IPS-NIHi7 (cell line): ENCODE measurements at regions not wholly inside any gene's neighbourhood (a gene's known extent, or its start where the extent isn't known, plus 50 kb on each side); places are given as distances from the start of the nearest gene placed in this dataset.

Experiments
- DNase-seq: peaks from one replicate; pipeline ENCODE4 v3.0.0; 2012; ENCODE audit warnings: mixed read lengths; ENCODE audit errors: extremely low spot score

DNA sequence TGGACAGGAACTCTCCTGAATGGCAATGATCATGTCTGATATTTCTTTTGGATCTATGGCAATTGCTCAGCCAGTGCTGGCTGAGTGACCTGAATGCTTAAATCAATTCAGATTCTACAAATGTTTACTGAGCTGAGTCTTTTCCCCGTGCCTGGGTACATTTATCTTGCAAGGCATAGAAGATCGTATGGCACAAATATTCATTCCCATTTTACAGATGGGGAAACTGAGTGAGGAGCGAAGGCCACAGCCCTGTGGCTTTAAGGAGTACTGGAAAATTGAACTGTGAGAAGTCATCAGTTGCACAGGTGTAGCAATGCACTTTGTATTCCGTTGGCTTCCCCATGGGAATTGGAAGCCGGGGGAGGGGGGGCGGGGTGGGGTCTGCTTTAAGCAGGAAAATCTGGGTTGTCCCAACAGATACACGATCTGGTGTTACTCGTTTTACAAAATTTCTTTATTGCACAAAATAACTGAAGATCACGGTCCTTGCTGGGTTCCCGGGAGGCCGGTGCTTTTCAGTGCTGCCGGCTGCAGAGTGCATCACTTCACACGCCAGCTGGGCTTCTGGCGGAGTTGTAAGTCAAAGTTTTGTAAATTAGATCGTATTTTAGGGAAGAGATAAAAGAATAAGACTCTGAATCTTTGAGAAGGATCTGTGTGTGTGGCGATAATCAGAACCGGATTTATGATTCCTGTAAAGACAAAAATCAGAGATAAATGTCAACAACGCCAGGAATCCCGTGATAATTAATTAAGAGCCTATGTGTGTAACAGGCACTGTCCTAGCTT, 75.0 kb upstream of the MAP1LC3B2 start:
- no peak for DNase-seq

- DNase-seq: no peak
Observed at GRCh38 chr12:116484807-116485206, 74.4 kb upstream of the MAP1LC3B2 start.

DNA sequence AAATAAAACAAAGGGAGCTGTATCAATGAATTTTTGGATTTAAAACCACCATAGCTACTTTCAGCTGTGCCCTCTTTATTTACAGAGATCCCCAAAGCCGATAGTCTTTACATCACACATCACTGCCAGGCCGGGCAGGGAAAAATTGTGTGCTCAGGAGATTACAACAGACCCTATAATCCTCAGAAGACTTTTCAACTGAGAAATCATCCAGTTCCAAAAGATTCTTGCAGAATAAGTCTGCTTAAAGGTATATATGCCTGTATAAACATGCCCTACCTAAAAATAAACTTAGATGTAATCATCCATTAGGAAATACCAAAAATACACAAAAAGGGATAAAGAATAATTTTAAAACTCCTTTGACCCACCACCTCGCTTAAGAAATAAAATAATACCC, 70.1 kb upstream of the MAP1LC3B2 start:
- DNase-seq: no peak

GRCh38 chr12:116490471-116490870, 68.7 kb upstream of the MAP1LC3B2 start:
- no peak for DNase-seq

- DNase-seq: peak; percentile 29
Observed at GRCh38 chr12:116492703-116493324, 66.4 kb upstream of the MAP1LC3B2 start.

GRCh38 chr12:116495260-116495659, 63.9 kb upstream of the MAP1LC3B2 start:
- DNase-seq: peak; percentile 28

DNA sequence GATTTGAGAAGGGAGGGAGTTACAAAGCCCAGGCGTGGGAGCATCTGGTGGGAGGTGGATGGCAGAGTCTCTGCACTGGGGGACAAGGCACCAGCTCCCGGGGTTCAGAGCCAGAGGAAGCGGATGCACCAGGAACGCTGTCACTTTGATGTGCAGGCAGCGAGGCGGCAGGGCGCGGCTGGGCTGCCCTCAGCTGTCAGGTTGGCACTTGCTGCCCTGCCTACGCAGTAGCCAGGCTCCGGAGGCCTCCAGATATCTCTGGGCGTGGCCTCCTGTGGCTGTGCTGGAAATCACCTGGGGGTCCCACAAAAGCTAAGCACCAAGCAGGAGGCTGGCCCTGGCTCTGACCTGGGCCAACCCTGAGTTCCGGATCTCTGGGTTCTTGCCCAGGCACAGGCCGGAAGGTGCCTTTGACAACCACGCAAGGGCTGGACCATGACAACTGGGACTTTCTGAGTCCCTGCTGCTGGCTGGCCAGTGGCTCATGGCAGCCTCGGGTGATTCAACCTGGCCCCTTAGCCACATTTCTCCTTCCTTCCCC, 62.1 kb upstream of the MAP1LC3B2 start:
- no peak for DNase-seq

- DNase-seq: no peak
Observed at GRCh38 chr12:116498471-116498870, 60.7 kb upstream of the MAP1LC3B2 start.

DNA sequence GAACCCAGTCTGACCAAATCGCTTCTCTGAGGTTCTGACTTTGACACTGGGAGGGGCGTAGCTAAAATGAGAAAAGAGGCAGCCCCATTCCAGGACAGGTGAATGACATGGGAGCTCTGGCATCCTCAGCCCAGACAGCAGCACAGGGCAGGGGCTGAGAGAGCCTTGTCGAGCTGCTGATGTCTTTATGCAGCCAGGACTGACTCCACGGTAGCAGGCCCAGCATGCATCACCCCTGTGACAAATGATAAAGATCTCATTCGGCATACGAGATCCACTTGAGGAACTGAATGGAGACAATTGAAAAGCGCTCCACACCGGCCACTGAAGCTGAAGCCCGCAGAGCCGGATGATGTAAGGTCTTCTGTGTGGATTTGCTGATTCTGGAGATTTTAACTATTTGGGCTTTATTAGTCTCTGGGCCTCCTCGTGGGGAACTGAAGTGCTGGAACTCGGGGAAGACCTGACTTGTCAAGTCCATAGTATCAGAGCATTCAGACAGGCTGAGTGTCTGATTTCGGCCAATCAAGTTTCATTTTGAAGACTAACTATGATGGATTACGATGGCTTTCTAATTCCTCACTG, 56.9 kb upstream of the MAP1LC3B2 start:
- DNase-seq: no peak

- DNase-seq: no peak
Observed at GRCh38 chr12:116502989-116503496, 56.1 kb upstream of the MAP1LC3B2 start.

GRCh38 chr12:116504438-116504837, 54.7 kb upstream of the MAP1LC3B2 start:
- no peak for DNase-seq

DNA sequence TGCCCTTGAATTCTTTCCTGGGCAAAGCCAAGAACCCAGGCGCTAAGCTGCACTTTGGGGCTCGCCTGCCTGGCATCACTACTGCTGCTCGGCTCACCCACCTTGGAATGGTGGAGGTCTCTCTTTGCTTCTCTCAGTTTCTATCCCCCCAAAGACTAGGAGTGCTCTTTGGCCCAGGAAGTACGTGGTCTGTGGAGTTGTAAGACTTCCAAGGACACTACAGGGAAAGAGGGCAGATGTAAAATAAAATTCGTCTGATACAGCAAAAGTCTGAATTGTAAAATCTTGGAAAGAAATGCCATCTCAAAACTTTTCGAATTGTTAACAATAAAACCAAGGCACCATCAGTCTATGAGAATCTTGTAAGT, 52.5 kb upstream of the MAP1LC3B2 start:
- no peak for DNase-seq

DNA sequence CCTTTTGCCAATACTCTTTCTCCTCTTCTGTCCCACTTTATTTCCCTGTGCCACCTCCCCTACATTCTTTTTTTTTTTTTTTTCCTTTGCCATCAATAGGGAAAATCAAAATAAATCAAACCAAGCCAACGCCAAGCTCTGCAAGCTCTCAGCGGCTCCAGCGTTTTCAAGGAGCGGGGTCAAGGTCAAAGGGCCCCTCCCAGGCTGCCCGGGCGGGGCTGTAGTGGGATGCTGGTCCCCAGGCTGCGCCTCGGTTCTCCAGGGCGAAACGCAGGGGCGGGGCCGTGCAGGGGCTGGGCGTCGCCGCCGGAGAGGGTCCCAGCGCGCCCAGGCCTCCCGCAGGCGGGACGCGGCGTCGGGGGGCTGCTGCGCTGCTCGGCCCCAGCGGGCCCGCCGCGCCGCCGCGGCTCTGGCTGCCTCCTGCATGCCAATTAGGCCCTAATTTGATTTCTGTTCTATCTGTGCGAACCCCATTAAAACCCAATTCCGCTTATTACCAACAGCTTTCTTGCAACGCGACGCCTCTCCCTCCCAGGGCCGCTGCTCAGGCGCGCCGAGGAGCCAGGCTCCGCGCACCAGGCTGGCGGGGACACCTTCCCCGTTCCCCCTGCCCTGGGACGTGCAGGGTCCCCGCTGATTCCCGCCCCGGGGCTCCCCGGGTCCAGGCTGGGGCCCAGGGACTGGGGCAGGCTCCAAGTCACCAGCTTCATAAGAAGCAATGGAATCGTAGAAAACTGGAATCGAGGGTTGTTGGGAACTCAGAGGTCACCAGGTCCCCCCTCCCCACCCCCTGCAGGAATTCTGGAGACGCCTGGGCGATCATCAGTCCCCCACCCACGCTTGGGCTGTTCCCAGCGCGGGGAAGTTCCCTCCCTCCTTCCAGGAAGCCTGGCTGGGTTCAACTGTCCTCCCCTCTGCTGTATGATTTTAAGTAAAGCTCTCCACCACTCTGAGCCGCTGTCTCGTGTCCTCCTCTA, 50.7 kb upstream of the MAP1LC3B2 start:
- DNase-seq: peak; percentile 63
